ENCODE measurements at regions not wholly inside any gene's neighbourhood (a gene's known extent, or its start where the extent isn't known, plus 50 kb on each side); places are given as distances from the start of the nearest gene placed in this dataset.

DNA sequence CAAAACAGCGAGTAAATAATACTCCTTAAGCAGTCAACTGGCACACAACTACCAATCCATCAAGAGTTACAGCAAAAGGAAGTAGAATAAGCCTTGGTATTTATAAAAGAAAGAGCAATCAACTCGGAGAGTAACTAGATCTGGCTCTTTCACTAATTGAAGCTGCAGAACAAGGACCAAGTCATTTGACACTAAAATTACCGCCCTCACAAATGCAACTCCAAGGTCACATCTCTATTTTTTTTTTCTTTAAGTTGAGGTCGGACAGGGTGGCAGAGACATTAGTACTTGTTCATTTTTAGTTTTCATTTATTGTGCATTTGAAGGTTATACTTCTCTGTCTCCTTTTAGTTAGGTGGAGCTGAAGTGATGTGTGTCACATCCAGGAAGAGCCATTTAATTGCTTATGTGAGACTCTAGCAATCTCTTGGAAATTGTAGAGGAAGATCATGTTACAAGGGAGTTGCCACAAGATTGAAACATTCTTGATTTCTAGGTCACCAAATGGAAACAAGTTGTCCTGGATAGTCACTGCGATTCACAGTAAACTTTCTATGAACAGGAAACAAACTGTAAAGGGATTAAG, 138.1 kb upstream of the ADAMTS5 start:
- no peak overlapping the region for H3K27ac ChIP-seq (ENCODE audit: low read depth, low read length)
- H3K9me3 ChIP-seq (ENCODE audit: control insufficient read depth, insufficient read depth, low read length) = no peaks in the 10 kb centered on the region
- no peak overlapping the region for H3K4me3 ChIP-seq (ENCODE audit: low read depth, low read length)
- CTCF ChIA-PET = no interaction called here
- TF ChIP-seq, protein P1, sequence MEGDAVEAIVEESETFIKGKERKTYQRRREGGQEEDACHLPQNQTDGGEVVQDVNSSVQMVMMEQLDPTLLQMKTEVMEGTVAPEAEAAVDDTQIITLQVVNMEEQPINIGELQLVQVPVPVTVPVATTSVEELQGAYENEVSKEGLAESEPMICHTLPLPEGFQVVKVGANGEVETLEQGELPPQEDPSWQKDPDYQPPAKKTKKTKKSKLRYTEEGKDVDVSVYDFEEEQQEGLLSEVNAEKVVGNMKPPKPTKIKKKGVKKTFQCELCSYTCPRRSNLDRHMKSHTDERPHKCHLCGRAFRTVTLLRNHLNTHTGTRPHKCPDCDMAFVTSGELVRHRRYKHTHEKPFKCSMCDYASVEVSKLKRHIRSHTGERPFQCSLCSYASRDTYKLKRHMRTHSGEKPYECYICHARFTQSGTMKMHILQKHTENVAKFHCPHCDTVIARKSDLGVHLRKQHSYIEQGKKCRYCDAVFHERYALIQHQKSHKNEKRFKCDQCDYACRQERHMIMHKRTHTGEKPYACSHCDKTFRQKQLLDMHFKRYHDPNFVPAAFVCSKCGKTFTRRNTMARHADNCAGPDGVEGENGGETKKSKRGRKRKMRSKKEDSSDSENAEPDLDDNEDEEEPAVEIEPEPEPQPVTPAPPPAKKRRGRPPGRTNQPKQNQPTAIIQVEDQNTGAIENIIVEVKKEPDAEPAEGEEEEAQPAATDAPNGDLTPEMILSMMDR (IDR thresholded peaks at IDR 0.05; ENCODE audit: low read depth, low read length) = no peak
- POLR2A ChIA-PET = no interaction called here
- no peaks in the 10 kb centered on the region for H3K27me3 ChIP-seq (ENCODE audit: control insufficient read depth, insufficient read depth, low read length)
- DNase-seq (ENCODE audit: low read depth, low spot score) = no peak

DNA sequence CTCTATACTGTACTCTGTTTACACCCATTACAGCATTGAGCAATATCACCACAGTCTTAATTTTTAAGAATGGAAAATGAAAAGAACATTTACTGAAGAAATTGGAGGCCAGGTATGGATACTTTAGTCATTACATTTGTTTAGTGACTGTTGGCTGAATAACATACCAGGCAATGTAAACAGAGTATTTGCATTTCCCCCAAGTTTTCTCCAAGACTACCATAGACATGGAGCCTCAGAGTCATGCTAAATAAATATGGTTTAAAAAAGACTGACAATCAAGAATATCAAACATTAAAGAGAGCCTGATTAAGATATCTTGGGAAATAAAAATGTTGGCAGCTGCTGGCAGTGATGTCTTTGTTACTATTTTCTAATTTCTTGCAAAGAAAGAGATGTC, 136.9 kb upstream of the ADAMTS5 start:
- no peaks in the 10 kb centered on the region for H3K27me3 ChIP-seq (ENCODE audit: control insufficient read depth, insufficient read depth, low read length)
- H3K4me3 ChIP-seq (ENCODE audit: low read depth, low read length) = no peak overlapping the region
- ChIA-PET CTCF (no interaction called here), POLR2A (no interaction called here)
- no peaks in the 10 kb centered on the region for H3K9me3 ChIP-seq (ENCODE audit: control insufficient read depth, insufficient read depth, low read length)
- no peak for DNase-seq (ENCODE audit: low read depth, low spot score)
- no peak overlapping the region for H3K27ac ChIP-seq (ENCODE audit: low read depth, low read length)
- TF ChIP-seq, protein P1 (IDR thresholded peaks at IDR 0.05; ENCODE audit: low read depth, low read length) = no peak

DNA sequence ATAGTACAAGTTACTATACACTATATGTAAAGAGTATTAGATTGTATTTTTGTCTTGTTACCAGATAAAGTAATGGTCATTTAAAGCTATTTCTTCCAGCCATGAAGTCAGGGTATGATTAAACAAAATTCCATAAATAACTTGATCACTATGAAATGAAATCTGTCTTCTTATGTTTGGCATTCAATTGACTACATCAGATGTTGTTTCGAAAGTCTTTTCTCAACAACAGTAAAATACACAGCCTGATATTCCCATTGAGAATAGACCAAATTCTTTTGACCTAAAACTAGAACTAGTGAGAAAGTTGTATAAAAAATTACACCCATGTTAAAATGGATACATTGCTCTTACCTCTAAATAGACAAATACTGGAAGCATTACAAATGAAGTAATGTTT, 134.6 kb upstream of the ADAMTS5 start:
- Histone ChIP-seq H3K27me3 (ENCODE audit: control insufficient read depth, insufficient read depth, low read length) (no peaks in the 10 kb centered on the region), H3K9me3 (ENCODE audit: control insufficient read depth, insufficient read depth, low read length) (no peaks in the 10 kb centered on the region), H3K27ac (ENCODE audit: low read depth, low read length) (no peak overlapping the region), H3K4me3 (ENCODE audit: low read depth, low read length) (no peak overlapping the region)
- POLR2A ChIA-PET = no interaction called here
- CTCF ChIA-PET = no interaction called here
- no peak for DNase-seq (ENCODE audit: low read depth, low spot score)
- TF ChIP-seq, protein P1 (IDR thresholded peaks at IDR 0.05; ENCODE audit: low read depth, low read length) = no peak

GRCh38 chr21:27094184-27094948, 127.5 kb upstream of the ADAMTS5 start:
- CTCF ChIA-PET = interaction anchor here (0.7 kb wide), 1 partner anchor 1842 kb away, joined by 5 read pairs; no protein-coding TSS in a partner anchor

GRCh38 chr21:27086630-27087029, 119.7 kb upstream of the ADAMTS5 start:
- no peaks in the 10 kb centered on the region for H3K9me3 ChIP-seq (ENCODE audit: control insufficient read depth, insufficient read depth, low read length)
- no peaks in the 10 kb centered on the region for H3K27me3 ChIP-seq (ENCODE audit: control insufficient read depth, insufficient read depth, low read length)
- no peak for DNase-seq (ENCODE audit: low read depth, low spot score)
- TF ChIP-seq, protein P1 (IDR thresholded peaks at IDR 0.05; ENCODE audit: low read depth, low read length) = no peak
- POLR2A ChIA-PET = no interaction called here
- no peak overlapping the region for H3K27ac ChIP-seq (ENCODE audit: low read depth, low read length)
- CTCF ChIA-PET = no interaction called here
- no peak overlapping the region for H3K4me3 ChIP-seq (ENCODE audit: low read depth, low read length)

More at GRCh38 chr21:27094184-27094948, 127.5 kb upstream of the ADAMTS5 start:
- TF ChIP-seq, protein P1 (IDR thresholded peaks at IDR 0.05; ENCODE audit: low read depth, low read length) = no peak
- no peak for DNase-seq (ENCODE audit: low read depth, low spot score)
- H3K27ac ChIP-seq (ENCODE audit: low read depth, low read length) = no peak overlapping the region
- no peak overlapping the region for H3K4me3 ChIP-seq (ENCODE audit: low read depth, low read length)
- POLR2A ChIA-PET = no interaction called here
- no peaks in the 10 kb centered on the region for H3K9me3 ChIP-seq (ENCODE audit: control insufficient read depth, insufficient read depth, low read length)
- H3K27me3 ChIP-seq (ENCODE audit: control insufficient read depth, insufficient read depth, low read length) = no peaks in the 10 kb centered on the region
